ENCODE measurements at regions not wholly inside any gene's neighbourhood (a gene's known extent, or its start where the extent isn't known, plus 50 kb on each side); places are given as distances from the start of the nearest gene placed in this dataset.

DNA sequence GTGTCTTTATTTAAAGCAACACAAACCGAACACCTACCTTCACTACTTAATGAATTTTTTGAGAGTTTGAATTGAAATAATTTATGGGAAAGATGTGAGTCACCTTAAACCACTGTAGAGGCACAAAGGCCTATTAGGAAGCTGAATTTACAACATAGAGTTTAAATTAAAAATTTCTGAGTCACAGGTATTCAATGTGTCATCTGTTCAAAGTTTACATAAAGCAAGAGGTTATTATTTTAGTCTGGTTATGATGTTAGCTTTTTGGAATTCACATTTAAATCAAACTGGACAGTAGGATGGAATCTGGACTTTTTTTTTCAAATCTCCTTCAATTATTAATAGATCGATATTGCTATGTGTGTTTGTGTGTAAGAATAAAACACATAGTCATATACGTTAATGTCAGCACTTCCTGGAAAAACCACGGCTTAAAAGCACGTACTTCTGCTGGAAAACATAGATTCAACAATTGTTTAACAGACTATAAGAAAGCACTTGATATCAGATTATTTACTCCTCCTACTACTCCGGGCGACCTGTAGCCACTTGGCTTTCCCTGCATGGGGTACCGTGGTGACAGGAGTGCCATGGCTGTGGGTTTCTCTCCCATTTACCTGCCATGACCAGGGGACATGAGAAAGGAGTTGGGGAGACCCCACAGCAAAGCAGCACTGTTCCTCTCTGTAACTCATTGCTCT is 638.6 kb downstream of the SEMA5A start:
- H3K36me3 ChIP-seq (ENCODE audit: control insufficient read depth, insufficient read depth, low read length), result no peaks in the 10 kb centered on the region
- no peaks in the 10 kb centered on the region for H3K9me3 ChIP-seq (ENCODE audit: control insufficient read depth, low read length)
- H3K4me1 ChIP-seq (ENCODE audit: control insufficient read depth, insufficient read depth, low read length), result no peaks in the 10 kb centered on the region
- no peak overlapping the region for H3K4me3 ChIP-seq (ENCODE audit: low read length)
- H3K9ac ChIP-seq (ENCODE audit: low read length), result no peak overlapping the region
- H3K27me3 ChIP-seq (ENCODE audit: control insufficient read depth, insufficient read depth, low read length), result no peaks in the 10 kb centered on the region

DNA sequence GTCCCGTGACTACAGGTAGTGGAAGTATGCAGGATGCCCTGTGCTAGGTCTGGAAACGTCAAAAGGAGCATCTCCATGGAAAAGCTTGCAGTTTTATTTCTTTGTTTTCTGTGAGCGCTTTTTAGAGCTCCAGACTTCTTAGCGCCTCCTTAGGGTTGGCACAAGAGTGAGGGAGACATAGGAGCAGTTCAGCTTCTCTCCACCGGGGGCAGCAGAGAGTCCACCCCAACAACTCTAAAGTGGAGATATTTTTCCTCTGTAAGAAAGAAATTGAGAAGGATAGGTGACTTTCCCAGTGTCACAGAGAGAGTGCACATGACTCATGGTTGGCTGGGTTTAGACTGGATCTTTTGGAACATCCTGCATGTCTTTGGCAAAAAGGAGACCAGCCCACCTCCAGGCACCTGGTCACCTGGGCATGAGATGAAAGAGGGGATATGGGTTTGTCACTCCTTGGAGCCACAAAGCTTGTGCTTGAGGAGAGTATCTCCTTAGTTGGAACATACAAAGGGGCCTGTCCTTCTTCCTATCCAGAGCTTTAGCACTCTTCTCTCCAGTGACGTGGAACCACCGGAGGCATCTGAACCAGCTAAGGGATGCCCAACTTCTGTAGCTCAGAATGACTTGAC is 637.7 kb downstream of the SEMA5A start:
- Histone ChIP-seq H3K4me1 (ENCODE audit: control insufficient read depth, insufficient read depth, low read length) (no peaks in the 10 kb centered on the region), H3K9me3 (ENCODE audit: control insufficient read depth, low read length) (no peaks in the 10 kb centered on the region), H3K9ac (ENCODE audit: low read length) (no peak overlapping the region), H3K4me3 (ENCODE audit: low read length) (no peak overlapping the region), H3K27me3 (ENCODE audit: control insufficient read depth, insufficient read depth, low read length) (no peaks in the 10 kb centered on the region), H3K36me3 (ENCODE audit: control insufficient read depth, insufficient read depth, low read length) (no peaks in the 10 kb centered on the region)

DNA sequence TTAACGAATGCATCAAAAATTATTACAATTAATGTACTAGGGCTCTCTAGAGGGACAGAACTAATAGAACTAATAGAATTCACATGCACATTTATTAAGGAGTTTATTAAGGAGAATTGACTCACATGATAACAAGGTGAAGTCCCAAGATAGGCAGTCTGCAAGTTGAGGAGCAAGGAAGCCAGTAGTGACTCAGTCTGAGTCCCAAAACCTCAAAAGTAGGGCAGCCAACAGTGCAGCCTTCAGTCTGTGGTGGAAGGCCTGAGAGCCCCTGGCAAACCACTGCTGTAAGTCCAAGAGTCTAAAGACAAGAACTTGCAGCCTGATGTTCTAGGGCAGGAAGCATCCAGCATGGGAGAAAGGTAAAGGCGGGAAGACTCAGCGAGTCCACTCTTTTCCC is 633.8 kb downstream of the SEMA5A start:
- Histone ChIP-seq H3K9ac (ENCODE audit: low read length) (no peak overlapping the region), H3K36me3 (ENCODE audit: control insufficient read depth, insufficient read depth, low read length) (no peaks in the 10 kb centered on the region)

DNA sequence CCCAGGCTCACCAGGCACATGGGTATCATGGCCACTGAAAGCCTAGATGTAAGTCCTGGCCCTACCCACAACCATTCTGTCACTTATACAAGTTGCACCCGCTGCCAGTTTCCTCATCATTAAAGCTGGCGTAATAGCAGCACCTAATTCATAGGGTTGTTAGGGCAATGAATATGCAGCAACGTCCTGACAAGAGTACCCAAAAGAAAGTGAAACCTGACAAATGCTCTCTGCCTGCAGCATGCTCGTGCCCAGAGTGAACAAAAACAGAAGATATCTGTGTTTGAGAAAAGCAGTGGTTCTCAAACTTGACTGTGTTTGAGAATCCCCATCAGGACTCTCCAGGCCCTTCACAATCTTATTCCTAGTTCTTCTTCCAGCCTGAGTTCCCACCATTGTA is 632.4 kb downstream of the SEMA5A start:
- Histone ChIP-seq H3K9ac (ENCODE audit: low read length) (no peak overlapping the region), H3K4me3 (ENCODE audit: low read length) (no peak overlapping the region), H3K9me3 (ENCODE audit: control insufficient read depth, low read length) (no peaks in the 10 kb centered on the region), H3K36me3 (ENCODE audit: control insufficient read depth, insufficient read depth, low read length) (no peaks in the 10 kb centered on the region), H3K4me1 (ENCODE audit: control insufficient read depth, insufficient read depth, low read length) (no peaks in the 10 kb centered on the region), H3K27me3 (ENCODE audit: control insufficient read depth, insufficient read depth, low read length) (no peaks in the 10 kb centered on the region)

More for the DNA sequence above, 633.8 kb downstream of the SEMA5A start:
- Histone ChIP-seq H3K4me3 (ENCODE audit: low read length) (no peak overlapping the region), H3K27me3 (ENCODE audit: control insufficient read depth, insufficient read depth, low read length) (no peaks in the 10 kb centered on the region), H3K4me1 (ENCODE audit: control insufficient read depth, insufficient read depth, low read length) (no peaks in the 10 kb centered on the region), H3K9me3 (ENCODE audit: control insufficient read depth, low read length) (no peaks in the 10 kb centered on the region)

DNA sequence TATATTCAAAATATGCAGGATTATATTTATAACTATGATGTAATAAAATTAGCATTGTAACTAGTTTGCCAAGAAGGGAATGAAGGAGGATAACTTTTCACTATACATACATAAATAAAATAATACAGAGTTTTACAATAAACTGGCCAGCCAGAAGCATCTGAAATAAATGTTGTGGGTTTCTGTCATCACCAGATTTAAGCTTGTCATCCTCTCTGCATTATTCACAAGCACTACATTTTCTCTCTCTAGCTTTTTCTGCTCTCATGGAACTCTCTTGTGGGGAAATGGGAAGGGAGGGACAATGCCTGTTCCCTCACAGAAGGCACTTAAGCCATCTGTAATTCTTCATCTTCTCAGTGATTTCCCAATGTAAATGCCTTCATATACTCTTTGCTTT is 626.8 kb downstream of the SEMA5A start:
- no peaks in the 10 kb centered on the region for H3K9me3 ChIP-seq (ENCODE audit: control insufficient read depth, low read length)
- no peaks in the 10 kb centered on the region for H3K36me3 ChIP-seq (ENCODE audit: control insufficient read depth, insufficient read depth, low read length)
- no peak overlapping the region for H3K4me3 ChIP-seq (ENCODE audit: low read length)
- no peak overlapping the region for H3K9ac ChIP-seq (ENCODE audit: low read length)
- H3K27me3 ChIP-seq (ENCODE audit: control insufficient read depth, insufficient read depth, low read length), result no peaks in the 10 kb centered on the region
- H3K4me1 ChIP-seq (ENCODE audit: control insufficient read depth, insufficient read depth, low read length), result no peaks in the 10 kb centered on the region

DNA sequence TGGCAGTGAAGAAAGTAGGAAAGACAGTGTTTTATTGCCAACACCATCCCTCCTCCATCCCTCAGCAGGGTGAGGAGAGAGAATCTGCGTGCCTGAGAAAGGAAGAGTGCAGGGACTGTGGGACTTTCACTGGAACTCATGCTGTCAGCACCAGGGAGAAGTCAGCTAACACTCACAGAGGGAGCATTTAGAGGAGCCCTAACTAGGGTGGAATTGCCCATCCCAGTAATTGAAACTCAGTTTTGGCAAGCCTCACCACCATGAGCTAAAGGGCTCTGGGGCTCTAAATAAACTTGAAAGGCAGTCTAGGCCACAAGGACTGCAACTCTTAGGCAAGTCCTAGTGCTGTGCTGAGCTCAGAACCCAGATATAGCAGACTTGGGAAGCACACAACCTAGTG is 622.3 kb downstream of the SEMA5A start:
- Histone ChIP-seq H3K36me3 (ENCODE audit: control insufficient read depth, insufficient read depth, low read length) (no peaks in the 10 kb centered on the region), H3K4me3 (ENCODE audit: low read length) (no peak overlapping the region), H3K27me3 (ENCODE audit: control insufficient read depth, insufficient read depth, low read length) (no peaks in the 10 kb centered on the region), H3K9me3 (ENCODE audit: control insufficient read depth, low read length) (no peaks in the 10 kb centered on the region), H3K9ac (ENCODE audit: low read length) (no peak overlapping the region), H3K4me1 (ENCODE audit: control insufficient read depth, insufficient read depth, low read length) (no peaks in the 10 kb centered on the region)

DNA sequence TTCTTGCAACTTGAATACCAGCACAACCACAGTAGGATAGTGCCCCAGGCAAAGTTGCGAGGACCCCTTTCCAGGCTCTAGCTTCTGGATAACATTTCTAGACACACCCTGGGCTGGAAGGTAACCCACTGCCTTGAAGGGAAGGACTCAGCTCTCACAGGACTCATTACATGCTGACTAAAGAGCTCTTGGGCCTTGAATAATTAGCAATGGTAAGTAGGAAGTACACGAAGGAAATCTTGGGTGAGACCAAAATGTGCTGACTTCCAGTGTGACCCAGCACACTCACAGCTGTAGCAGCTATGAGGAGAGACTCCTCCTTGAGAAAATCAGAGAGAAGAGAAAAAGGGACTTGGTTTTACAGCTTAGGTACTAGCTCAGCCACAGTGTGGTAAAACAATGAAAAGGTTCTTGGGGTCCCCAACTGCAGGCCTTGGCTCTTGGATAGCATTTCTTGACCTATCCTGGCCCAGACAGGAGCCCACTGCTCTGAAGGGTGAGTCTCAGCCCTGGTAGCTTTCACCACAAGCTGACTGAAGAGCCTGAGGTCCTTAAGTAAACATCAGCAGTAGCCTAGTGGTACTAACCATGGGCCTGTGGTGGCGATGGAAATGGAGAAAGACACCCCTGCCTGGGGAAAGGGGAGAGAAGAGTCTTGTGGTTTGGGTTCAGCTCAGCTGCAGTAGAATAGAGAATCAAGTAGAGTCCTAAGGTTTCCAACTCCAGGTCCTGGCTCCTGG is 621.7 kb downstream of the SEMA5A start:
- Histone ChIP-seq H3K4me1 (ENCODE audit: control insufficient read depth, insufficient read depth, low read length) (no peaks in the 10 kb centered on the region), H3K9me3 (ENCODE audit: control insufficient read depth, low read length) (no peaks in the 10 kb centered on the region), H3K36me3 (ENCODE audit: control insufficient read depth, insufficient read depth, low read length) (no peaks in the 10 kb centered on the region), H3K27me3 (ENCODE audit: control insufficient read depth, insufficient read depth, low read length) (no peaks in the 10 kb centered on the region), H3K4me3 (ENCODE audit: low read length) (no peak overlapping the region), H3K9ac (ENCODE audit: low read length) (no peak overlapping the region)

DNA sequence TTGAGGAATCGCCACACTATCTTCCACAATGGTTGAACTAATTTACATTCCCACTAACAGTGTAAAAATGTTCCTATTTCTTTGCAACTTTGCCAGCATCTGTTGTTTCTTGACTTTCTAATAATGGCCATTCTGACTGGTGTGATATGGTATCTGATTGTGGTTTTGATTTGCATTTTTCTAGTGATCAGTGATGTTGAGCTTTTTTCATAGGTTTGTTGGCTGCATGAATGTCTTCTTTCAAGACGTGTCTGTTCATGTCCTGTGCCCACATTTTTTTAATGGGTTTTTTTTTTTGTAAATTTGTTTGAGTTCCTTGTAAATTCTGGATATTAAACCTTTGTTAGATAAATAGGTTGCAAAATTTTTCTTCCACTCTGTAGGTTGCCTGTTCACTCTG is 615.9 kb downstream of the SEMA5A start:
- Histone ChIP-seq H3K27me3 (ENCODE audit: control insufficient read depth, insufficient read depth, low read length) (no peaks in the 10 kb centered on the region), H3K4me3 (ENCODE audit: low read length) (no peak overlapping the region), H3K36me3 (ENCODE audit: control insufficient read depth, insufficient read depth, low read length) (no peaks in the 10 kb centered on the region)

DNA sequence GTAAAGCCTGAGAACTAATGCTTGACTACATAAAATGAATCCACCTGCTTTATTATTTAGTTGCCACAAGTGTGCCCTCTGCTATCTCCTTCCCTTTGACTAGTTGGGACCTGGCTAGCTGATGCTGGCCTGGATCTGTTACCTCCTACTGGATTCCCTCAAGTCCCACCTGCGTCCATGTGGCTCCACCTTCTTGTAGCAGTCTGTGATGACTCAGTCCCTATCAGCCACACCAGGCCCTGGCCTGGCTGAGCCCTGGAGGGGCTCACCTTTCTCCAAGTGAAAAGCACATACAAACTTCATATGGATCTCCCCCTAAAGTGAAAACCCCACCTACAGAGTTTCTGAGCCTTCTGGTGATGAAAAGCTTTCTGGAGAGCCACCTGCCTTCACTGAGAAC is 611.4 kb downstream of the SEMA5A start:
- H3K9ac ChIP-seq (ENCODE audit: low read length), result no peak overlapping the region

More for the DNA sequence above, 615.9 kb downstream of the SEMA5A start:
- Histone ChIP-seq H3K9ac (ENCODE audit: low read length) (no peak overlapping the region), H3K9me3 (ENCODE audit: control insufficient read depth, low read length) (no peaks in the 10 kb centered on the region), H3K4me1 (ENCODE audit: control insufficient read depth, insufficient read depth, low read length) (no peaks in the 10 kb centered on the region)

DNA sequence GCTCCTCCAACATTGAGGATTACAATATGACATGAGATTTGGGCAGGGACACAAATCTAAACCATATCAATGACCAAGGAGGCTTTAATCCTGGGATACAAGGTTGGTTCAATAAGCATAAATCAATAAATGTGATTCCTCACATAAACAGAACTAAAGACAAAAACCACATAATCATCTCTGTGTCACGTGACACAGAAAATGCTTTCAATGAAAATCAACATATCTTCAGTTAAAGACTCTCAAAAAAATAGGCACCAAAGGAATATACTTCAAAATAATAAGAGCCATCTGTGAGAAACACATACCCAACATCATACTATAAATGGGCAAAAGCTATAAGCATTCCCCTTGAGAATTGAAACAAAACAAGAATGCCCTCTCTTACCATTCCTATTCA is 604.9 kb downstream of the SEMA5A start:
- Histone ChIP-seq H3K9ac (ENCODE audit: low read length) (no peak overlapping the region), H3K36me3 (ENCODE audit: control insufficient read depth, insufficient read depth, low read length) (no peaks in the 10 kb centered on the region), H3K4me3 (ENCODE audit: low read length) (no peak overlapping the region), H3K27me3 (ENCODE audit: control insufficient read depth, insufficient read depth, low read length) (no peaks in the 10 kb centered on the region), H3K4me1 (ENCODE audit: control insufficient read depth, insufficient read depth, low read length) (no peaks in the 10 kb centered on the region), H3K9me3 (ENCODE audit: control insufficient read depth, low read length) (no peaks in the 10 kb centered on the region)

More for the DNA sequence above, 611.4 kb downstream of the SEMA5A start:
- Histone ChIP-seq H3K9me3 (ENCODE audit: control insufficient read depth, low read length) (no peaks in the 10 kb centered on the region), H3K36me3 (ENCODE audit: control insufficient read depth, insufficient read depth, low read length) (no peaks in the 10 kb centered on the region), H3K4me1 (ENCODE audit: control insufficient read depth, insufficient read depth, low read length) (no peaks in the 10 kb centered on the region), H3K27me3 (ENCODE audit: control insufficient read depth, insufficient read depth, low read length) (no peaks in the 10 kb centered on the region), H3K4me3 (ENCODE audit: low read length) (no peak overlapping the region)

DNA sequence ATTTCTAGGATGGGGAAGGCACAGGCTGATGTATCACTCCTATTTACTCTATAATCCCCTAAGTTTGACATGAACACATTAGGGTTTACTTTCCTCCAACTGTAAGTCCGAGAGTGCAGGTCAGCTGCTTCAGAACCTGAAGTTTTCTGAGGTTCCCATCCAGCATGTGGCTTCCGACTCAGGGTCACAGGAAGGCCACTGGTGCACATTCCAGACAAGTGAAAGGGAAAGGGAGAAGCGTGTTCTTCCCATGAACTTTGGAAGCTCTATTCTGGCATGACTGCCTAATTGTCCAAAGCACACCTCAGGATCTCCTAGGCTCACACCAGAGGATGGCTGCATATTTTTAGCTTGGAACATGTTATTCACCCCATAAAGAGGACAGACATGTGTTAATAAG is 602.6 kb downstream of the SEMA5A start:
- Histone ChIP-seq H3K4me3 (ENCODE audit: low read length) (no peak overlapping the region), H3K9ac (ENCODE audit: low read length) (no peak overlapping the region)

DNA sequence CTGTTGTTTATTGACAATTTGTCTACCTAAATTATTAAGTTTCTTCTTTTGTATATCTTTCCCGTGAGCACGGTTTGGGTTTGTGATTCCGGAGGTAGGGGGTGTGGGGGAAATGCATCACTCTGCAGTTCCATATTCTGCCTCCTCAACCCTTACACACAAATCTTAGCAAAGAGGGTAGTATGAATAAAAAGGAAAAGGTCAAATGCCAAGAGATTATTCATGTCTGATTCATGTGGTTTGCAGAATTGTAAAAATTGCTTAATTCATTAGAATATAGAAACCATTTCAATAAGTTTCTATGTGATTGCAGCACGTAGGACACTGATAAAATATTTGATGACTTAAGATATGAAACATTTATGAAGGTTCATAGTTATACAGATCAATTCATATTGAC is 601.9 kb downstream of the SEMA5A start:
- H3K36me3 ChIP-seq (ENCODE audit: control insufficient read depth, insufficient read depth, low read length), result no peaks in the 10 kb centered on the region
- H3K4me3 ChIP-seq (ENCODE audit: low read length), result no peak overlapping the region
- H3K9ac ChIP-seq (ENCODE audit: low read length), result no peak overlapping the region

More for the DNA sequence above, 602.6 kb downstream of the SEMA5A start:
- no peaks in the 10 kb centered on the region for H3K27me3 ChIP-seq (ENCODE audit: control insufficient read depth, insufficient read depth, low read length)
- no peaks in the 10 kb centered on the region for H3K36me3 ChIP-seq (ENCODE audit: control insufficient read depth, insufficient read depth, low read length)
- no peaks in the 10 kb centered on the region for H3K9me3 ChIP-seq (ENCODE audit: control insufficient read depth, low read length)
- H3K4me1 ChIP-seq (ENCODE audit: control insufficient read depth, insufficient read depth, low read length), result no peaks in the 10 kb centered on the region

More for the DNA sequence above, 601.9 kb downstream of the SEMA5A start:
- Histone ChIP-seq H3K27me3 (ENCODE audit: control insufficient read depth, insufficient read depth, low read length) (no peaks in the 10 kb centered on the region), H3K4me1 (ENCODE audit: control insufficient read depth, insufficient read depth, low read length) (no peaks in the 10 kb centered on the region), H3K9me3 (ENCODE audit: control insufficient read depth, low read length) (no peaks in the 10 kb centered on the region)
